ENCODE measurements at regions not wholly inside any gene's neighbourhood (a gene's known extent, or its start where the extent isn't known, plus 50 kb on each side); places are given as distances from the start of the nearest gene placed in this dataset.

DNA sequence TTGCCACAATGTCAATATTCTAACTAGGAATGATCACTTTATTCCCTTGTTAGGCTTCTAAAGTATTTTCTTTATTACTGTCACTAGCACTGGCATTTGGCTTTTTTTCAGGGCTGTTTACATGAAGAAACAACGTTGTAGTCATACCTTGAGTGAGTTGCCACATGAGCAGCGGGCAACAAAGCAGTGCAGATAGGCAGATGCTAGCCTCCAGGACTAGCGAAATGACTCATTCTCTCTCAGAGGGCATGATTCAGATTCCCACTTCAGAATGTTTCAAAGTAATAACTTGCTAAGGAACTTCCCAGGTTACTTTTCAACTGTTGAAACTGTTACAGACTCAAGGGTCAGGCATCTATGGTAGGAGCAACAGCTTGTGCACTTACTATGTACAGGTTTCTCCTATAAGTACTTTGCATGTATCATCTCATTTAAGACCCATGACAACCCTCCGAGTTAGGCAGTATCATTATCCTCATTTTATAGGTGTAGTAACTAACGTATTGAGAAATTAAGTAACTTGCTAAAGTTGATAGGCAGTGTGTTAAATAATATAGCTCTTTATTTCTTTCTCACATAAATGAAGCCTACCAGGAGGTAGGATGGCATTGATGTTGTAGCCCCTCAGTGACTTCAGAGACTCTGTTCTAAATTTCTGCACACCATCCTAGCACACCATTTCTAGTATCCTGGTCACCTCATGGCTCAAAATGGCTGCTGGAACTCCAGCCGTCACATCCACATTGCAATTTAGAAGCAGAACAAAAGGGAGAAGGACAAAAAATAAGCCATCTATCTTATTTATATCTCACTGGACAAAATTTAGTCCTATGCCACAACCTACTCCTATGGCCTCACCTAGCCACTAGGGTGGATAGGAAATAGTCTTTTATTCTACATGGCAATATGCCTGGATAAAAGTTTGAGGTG lies 83.3 kb downstream of the ICOS start:
- Histone ChIP-seq H3K79me2 (ENCODE audit: insufficient read depth, low read length) (no peaks in the 10 kb centered on the region), H2AFZ (ENCODE audit: low read length) (no peak overlapping the region), H3K27me3 (ENCODE audit: insufficient read depth, low read length) (no peaks in the 10 kb centered on the region), H3K4me1 (ENCODE audit: insufficient read depth, low read length, severe bottlenecking) (no peaks in the 10 kb centered on the region), H3K9me2 (ENCODE audit: low read depth, low read length) (no peaks in the 10 kb centered on the region), H3K4me2 (ENCODE audit: low read length) (no peak overlapping the region), H3K36me3 (ENCODE audit: insufficient read depth, low read length) (no peaks in the 10 kb centered on the region), H3K9ac (ENCODE audit: low read length) (no peak overlapping the region), H4K20me1 (ENCODE audit: insufficient read depth, low read length) (no peaks in the 10 kb centered on the region), H3F3A (ENCODE audit: insufficient read depth, low read length) (no peaks in the 10 kb centered on the region), H3K4me3 (ENCODE audit: low read depth, low read length, poor library complexity, severe bottlenecking) (no peak overlapping the region), H3K9me3 (ENCODE audit: low read length) (no peaks in the 10 kb centered on the region), H3K27ac (ENCODE audit: low read depth, low read length, poor library complexity, severe bottlenecking) (no peak overlapping the region)
- no peak for TF ChIP-seq EZH2 (IDR thresholded peaks at IDR 0.05; ENCODE audit: borderline replicate concordance, low read length)
- TF ChIP-seq, protein P1, sequence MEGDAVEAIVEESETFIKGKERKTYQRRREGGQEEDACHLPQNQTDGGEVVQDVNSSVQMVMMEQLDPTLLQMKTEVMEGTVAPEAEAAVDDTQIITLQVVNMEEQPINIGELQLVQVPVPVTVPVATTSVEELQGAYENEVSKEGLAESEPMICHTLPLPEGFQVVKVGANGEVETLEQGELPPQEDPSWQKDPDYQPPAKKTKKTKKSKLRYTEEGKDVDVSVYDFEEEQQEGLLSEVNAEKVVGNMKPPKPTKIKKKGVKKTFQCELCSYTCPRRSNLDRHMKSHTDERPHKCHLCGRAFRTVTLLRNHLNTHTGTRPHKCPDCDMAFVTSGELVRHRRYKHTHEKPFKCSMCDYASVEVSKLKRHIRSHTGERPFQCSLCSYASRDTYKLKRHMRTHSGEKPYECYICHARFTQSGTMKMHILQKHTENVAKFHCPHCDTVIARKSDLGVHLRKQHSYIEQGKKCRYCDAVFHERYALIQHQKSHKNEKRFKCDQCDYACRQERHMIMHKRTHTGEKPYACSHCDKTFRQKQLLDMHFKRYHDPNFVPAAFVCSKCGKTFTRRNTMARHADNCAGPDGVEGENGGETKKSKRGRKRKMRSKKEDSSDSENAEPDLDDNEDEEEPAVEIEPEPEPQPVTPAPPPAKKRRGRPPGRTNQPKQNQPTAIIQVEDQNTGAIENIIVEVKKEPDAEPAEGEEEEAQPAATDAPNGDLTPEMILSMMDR (IDR thresholded peaks at IDR 0.05; ENCODE audit: low read length), result no peak

DNA sequence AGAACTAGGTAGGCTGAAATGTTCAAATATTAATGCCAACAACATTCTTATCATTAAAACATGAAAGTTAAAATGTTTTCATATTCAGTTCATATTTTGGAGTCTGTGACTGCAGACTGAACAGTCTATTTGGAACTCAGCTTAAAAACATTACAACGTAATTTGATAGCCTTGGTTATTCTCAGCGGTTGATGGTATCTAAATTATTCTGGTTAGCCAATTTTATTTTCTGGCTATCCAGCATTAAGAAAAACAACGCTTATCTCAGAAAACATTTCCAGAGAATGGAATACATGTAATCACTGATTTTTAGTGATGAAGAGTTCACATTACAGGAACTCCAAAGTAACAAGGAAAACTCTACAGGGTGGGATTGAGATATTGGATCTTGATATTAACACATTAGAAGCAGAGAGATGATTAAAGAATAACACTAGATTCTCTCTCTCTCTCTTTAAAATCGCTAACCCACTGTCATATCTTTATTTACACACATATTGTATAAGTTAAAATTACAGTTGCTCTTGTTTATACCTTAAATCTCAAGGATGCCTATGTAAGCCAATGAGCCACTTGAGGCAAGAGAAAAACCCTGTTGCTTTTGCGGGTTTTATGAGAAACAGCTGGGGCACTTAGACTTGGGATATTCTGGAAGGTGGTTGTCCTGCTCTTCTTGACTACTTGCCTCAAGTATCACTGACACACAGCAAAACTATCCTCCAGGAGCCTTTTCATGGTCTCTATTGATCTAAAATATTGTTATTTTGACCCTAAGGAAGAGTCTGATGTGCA lies 84.9 kb downstream of the ICOS start:
- no peaks in the 10 kb centered on the region for H3K9me3 ChIP-seq (ENCODE audit: low read length)
- no peak overlapping the region for H3K4me2 ChIP-seq (ENCODE audit: low read length)
- no peaks in the 10 kb centered on the region for H3K4me1 ChIP-seq (ENCODE audit: insufficient read depth, low read length, severe bottlenecking)
- no peaks in the 10 kb centered on the region for H3K36me3 ChIP-seq (ENCODE audit: insufficient read depth, low read length)
- H3K4me3 ChIP-seq (ENCODE audit: low read depth, low read length, poor library complexity, severe bottlenecking), result no peak overlapping the region
- no peak overlapping the region for H3K9ac ChIP-seq (ENCODE audit: low read length)
- no peak overlapping the region for H3K27ac ChIP-seq (ENCODE audit: low read depth, low read length, poor library complexity, severe bottlenecking)
- TF ChIP-seq, protein P1 (IDR thresholded peaks at IDR 0.05; ENCODE audit: low read length), result no peak
- no peak for TF ChIP-seq EZH2 (IDR thresholded peaks at IDR 0.05; ENCODE audit: borderline replicate concordance, low read length)
- H3K9me2 ChIP-seq (ENCODE audit: low read depth, low read length), result no peaks in the 10 kb centered on the region
- no peaks in the 10 kb centered on the region for H4K20me1 ChIP-seq (ENCODE audit: insufficient read depth, low read length)
- no peaks in the 10 kb centered on the region for H3K79me2 ChIP-seq (ENCODE audit: insufficient read depth, low read length)
- H3F3A ChIP-seq (ENCODE audit: insufficient read depth, low read length), result no peaks in the 10 kb centered on the region
- H2AFZ ChIP-seq (ENCODE audit: low read length), result no peak overlapping the region
- H3K27me3 ChIP-seq (ENCODE audit: insufficient read depth, low read length), result 0 out of 2 replicates have a peak, but pooled peaks cover 3% of the 10 kb centered on the region

DNA sequence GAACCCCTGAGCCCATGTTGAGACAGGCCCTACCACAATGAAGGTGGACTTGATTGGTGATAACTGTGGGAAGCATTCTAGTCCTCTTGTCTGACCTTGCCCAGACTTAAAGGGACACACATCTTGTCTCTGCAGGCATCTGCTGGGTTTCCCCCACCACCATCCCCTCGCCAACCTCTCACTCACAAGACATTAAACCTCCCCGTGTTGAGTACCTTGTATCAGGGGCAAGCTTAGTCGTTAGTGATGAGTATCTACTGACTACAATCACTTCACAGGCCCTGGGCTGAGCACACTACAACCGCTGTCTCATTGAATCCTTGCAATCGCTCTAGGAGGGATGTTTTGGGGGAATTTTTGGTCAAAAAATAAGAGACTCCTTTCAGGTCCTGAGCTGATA lies 86.0 kb downstream of the ICOS start:
- no peak overlapping the region for H3K27ac ChIP-seq (ENCODE audit: low read depth, low read length, poor library complexity, severe bottlenecking)
- H3K9ac ChIP-seq (ENCODE audit: low read length), result no peak overlapping the region
- TF ChIP-seq, protein P1 (IDR thresholded peaks at IDR 0.05; ENCODE audit: low read length), result no peak
- no peak for TF ChIP-seq EZH2 (IDR thresholded peaks at IDR 0.05; ENCODE audit: borderline replicate concordance, low read length)
- no peaks in the 10 kb centered on the region for H3K79me2 ChIP-seq (ENCODE audit: insufficient read depth, low read length)
- no peaks in the 10 kb centered on the region for H3K4me1 ChIP-seq (ENCODE audit: insufficient read depth, low read length, severe bottlenecking)
- H3K36me3 ChIP-seq (ENCODE audit: insufficient read depth, low read length), result no peaks in the 10 kb centered on the region
- H4K20me1 ChIP-seq (ENCODE audit: insufficient read depth, low read length), result no peaks in the 10 kb centered on the region
- no peak overlapping the region for H3K4me3 ChIP-seq (ENCODE audit: low read depth, low read length, poor library complexity, severe bottlenecking)
- no peaks in the 10 kb centered on the region for H3K9me3 ChIP-seq (ENCODE audit: low read length)
- 0 out of 2 replicates have a peak, but pooled peaks cover 3% of the 10 kb centered on the region for H3K27me3 ChIP-seq (ENCODE audit: insufficient read depth, low read length)
- no peak overlapping the region for H2AFZ ChIP-seq (ENCODE audit: low read length)
- H3K9me2 ChIP-seq (ENCODE audit: low read depth, low read length), result no peaks in the 10 kb centered on the region
- H3F3A ChIP-seq (ENCODE audit: insufficient read depth, low read length), result no peaks in the 10 kb centered on the region
- no peak overlapping the region for H3K4me2 ChIP-seq (ENCODE audit: low read length)
